Epithelial cell of esophagus (primary cell): ENCODE measurements at regions not wholly inside any gene's neighbourhood (a gene's known extent, or its start where the extent isn't known, plus 50 kb on each side); places are given as distances from the start of the nearest gene placed in this dataset.

ENCODE experiments used
- DNase-seq: peaks from one replicate; pipeline ENCODE4 v3.0.0; 2010; ENCODE audit warnings: low read depth
- H3K4me3 ChIP-seq: 2 replicates; pipeline ENCODE4 v1.5.1; 2011; ENCODE audit warnings: mild to moderate bottlenecking, low read length, control low read depth
- CTCF ChIP-seq: IDR thresholded peaks from 2 replicates; pipeline ENCODE4 v1.5.1; 2011; ENCODE audit warnings: low read depth, mild to moderate bottlenecking, low read length, control low read depth, inconsistent platforms; ENCODE audit not compliant: insufficient read depth; ENCODE audit errors: missing control alignments

- no peak for DNase-seq
- TF ChIP-seq CTCF, result no peak
- no peak overlapping the region for H3K4me3 ChIP-seq
Measured at GRCh38 chr7:17171427-17171826, 127.0 kb upstream of the AHR start.

DNA sequence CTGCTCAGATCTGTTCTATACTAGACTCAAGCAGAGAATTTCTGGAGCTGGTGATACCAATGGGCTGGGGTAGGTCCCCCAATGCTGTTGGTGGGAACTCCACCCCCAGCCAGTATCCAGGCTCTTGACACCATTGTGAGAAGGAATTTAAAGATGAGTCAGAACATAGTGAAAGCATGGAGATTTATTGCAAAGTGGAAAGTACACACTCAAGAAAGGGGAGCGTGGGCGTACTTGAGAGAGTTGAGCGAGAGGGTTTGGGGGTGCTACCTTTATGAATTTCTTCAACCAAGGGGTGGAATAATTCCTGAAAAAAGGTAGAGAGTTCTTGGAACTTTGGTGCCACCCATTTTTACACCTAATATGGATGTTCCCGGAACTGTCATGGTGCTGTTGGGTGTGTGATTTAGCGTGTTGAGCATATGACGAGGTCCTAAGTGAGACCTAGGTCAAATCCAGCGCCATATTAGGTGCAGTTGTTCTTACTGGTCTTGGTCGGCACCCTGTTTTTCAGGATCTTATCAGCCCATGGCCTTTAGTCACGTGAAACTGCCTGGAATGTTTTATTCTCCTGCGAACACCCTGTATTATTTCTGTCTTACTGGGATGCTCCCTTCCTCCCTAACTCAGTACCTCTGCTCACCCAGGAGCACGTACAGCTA is 122.0 kb upstream of the AHR start:
- no peak overlapping the region for H3K4me3 ChIP-seq
- DNase-seq, result no peak
- no peak for TF ChIP-seq CTCF

DNA sequence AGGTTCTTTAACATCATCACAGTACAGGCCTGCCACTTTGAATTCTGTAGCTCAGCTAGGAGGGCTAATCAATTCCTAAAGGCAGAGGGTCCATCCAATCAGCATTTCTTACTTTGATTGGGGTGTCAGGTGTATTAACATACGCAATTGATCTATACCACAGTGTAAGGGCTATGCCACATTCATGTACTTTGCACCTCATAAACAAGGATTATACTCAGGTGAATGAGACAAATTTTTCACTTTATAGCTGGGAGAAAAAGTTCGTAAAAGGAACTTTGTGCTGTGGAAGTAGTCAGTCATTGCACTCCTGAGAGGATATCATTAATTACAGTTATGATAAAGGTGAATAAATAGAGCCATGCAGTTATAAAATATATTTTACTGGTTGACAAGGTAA is 119.9 kb upstream of the AHR start:
- no peak for DNase-seq

GRCh38 chr7:17181482-17181881 is 117.0 kb upstream of the AHR start:
- DNase-seq, result no peak
- TF ChIP-seq CTCF, result no peak
- H3K4me3 ChIP-seq, result no peak overlapping the region

More for the DNA sequence above, 119.9 kb upstream of the AHR start:
- no peak for TF ChIP-seq CTCF
- H3K4me3 ChIP-seq, result no peak overlapping the region

DNA sequence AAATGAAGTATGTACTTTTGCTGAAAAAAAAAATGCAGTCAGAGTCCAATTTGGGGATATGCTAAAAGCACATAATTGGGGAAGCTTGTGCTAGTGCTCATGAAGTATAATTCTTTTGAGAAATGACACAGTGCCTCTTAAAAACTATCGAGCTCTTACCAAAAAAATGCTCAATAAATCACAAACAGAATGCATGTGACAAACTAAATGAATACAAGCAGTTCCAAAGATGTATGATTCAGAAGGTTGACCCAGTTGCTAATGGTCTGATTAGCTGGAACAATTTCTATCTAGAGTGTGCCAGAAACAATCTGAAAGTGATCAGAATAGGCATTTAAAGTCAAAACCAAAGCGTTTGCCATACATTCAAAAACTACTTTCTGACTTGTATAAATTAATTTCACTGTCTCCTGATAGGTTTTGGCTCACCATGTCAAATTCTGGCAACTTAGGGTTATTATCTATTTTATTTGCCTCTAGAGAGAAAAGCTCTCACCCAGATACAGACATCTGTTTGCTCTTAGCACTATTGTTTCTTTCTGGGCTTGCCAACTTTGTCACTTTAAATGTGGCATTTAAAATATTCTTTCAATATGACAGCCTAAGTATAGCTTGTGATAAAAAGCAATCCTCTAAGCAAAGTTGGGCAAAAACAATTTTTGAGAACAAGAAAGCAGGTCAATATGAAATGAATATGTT is 114.7 kb upstream of the AHR start:
- no peak for TF ChIP-seq CTCF
- no peak overlapping the region for H3K4me3 ChIP-seq
- DNase-seq, result no peak

DNA sequence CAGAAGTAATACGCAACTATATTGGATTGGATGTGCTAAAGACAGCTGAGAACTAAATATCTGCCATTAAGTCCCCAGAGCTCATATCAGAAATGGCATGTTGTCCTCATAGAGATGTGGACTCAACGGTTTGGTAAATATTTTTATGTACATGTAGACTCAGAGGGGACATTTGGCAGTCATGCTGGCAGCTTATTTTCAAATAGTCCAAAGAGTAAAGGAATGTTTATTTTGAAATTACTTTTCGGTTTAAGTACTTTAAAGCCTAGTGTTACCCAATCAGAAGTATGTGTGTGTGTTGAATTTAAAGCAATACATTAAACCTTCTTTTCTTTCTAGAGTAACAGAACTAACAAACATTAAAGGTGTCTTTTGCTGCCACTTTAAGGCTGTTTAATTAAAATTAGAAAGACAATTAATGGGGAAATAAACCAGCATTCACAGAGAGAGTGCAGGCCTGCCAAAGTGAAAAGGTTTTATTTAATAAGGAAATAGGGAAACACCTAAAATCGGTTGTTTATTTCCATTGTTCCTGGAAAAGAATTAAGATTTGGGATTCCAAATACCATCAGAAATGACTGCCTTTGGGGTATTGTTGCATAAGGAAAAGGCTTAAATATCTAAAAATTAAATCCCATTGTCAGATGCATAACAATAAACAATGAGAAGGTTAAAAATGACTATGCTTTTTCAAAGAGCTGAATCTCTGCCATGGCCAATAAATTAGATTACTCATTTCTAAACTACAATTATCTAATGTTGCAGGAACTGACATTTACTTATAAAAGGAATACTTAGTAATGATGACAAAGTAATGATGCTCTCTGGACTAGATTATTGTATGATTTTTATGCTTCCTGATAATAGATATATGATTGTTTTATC is 113.4 kb upstream of the AHR start:
- TF ChIP-seq CTCF, result no peak
- no peak for DNase-seq

More for the DNA sequence above, 113.4 kb upstream of the AHR start:
- H3K4me3 ChIP-seq, result no peak overlapping the region
